ENCODE measurements at regions not wholly inside any gene's neighbourhood (a gene's known extent, or its start where the extent isn't known, plus 50 kb on each side); places are given as distances from the start of the nearest gene placed in this dataset.

- DNase-seq (ENCODE audit: low spot score) (no peak), FAIRE-seq (no peak), ATAC-seq (no peak)
- CTCF ChIA-PET (ENCODE audit: low intra/inter-chr PET ratio, low total read pairs), result no interaction called here
- no peak overlapping the region for H3K27ac ChIP-seq (ENCODE audit: extremely low read length, insufficient read depth, low read length)
- BruUV-seq (replicated peaks), result no TSS peak
- H3K36me3 ChIP-seq (replicated peaks in 1 of 2; ENCODE audit: control insufficient read depth in 1 of 2, insufficient read depth in 2 of 2, low read length in 2 of 2), result no peaks in the 10 kb centered on the region
- H2AFZ ChIP-seq (ENCODE audit: low read length), result no peak overlapping the region
- intact Hi-C loops (cut with micrococcal nuclease; ENCODE audit: unreplicated experiment), result no loop called here
- H3K4me1 ChIP-seq (ENCODE audit: insufficient read depth, low read length), result no peaks in the 10 kb centered on the region
- H3K9me3 ChIP-seq (ENCODE audit: low read length), result no peaks in the 10 kb centered on the region
- no peak overlapping the region for H3K4me2 ChIP-seq (ENCODE audit: low read depth, low read length)
- 37% methylated on average over 3 of the region's 3 CpGs for WGBS (ENCODE audit: low lambda C conversion rate)
- no peaks in the 10 kb centered on the region for H4K20me1 ChIP-seq (ENCODE audit: insufficient read depth, low read length)
- H3K27me3 ChIP-seq (ENCODE audit: control insufficient read depth in 1 of 2, insufficient read depth in 2 of 2, low read length in 2 of 2), result no peaks in the 10 kb centered on the region
- in situ Hi-C loops (cut with HindIII; ENCODE audit: extremely low pct_ligation_motif_present, low pct_unique_long_range_greater_than_20kb), result no loop called here
- H3K4me3 ChIP-seq (replicated peaks in 1 of 3; ENCODE audit: insufficient read depth in 1 of 3, low read depth in 2 of 3, low read length in 3 of 3), result no peak overlapping the region
- H3K79me2 ChIP-seq (ENCODE audit: insufficient read depth, low read length), result no peaks in the 10 kb centered on the region
- POLR2A ChIA-PET, result no interaction called here
- no peak overlapping the region for H3K9ac ChIP-seq (ENCODE audit: insufficient read depth, low read depth, low read length)
- TF ChIP-seq ZNF20 (CRISPR knock-in tag; IDR thresholded peaks at IDR 0.05) (no peak), NFKBIZ (CRISPR knock-in tag; IDR thresholded peaks at IDR 0.05) (no peak), HOXA3 (CRISPR knock-in tag; IDR thresholded peaks at IDR 0.05) (no peak), CREB3 (CRISPR knock-in tag; IDR thresholded peaks at IDR 0.05) (no peak), ZNF142 (CRISPR knock-in tag; IDR thresholded peaks at IDR 0.05) (no peak), TGIF2 (CRISPR knock-in tag; IDR thresholded peaks at IDR 0.05) (no peak), RNF2 (conservative IDR thresholded peaks at IDR 0.05; ENCODE audit: low read depth) (no peak), MTERF4 (CRISPR knock-in tag; IDR thresholded peaks at IDR 0.05) (no peak), HNF1B (CRISPR knock-in tag; IDR thresholded peaks at IDR 0.05) (no peak), ZNF773 (CRISPR knock-in tag; IDR thresholded peaks at IDR 0.05; ENCODE audit: borderline replicate concordance) (no peak), PCBP1 (IDR thresholded peaks at IDR 0.05; ENCODE audit: borderline replicate concordance, low read depth, low read length) (no peak), WIZ (CRISPR knock-in tag; IDR thresholded peaks at IDR 0.05) (no peak), THRA (CRISPR knock-in tag; IDR thresholded peaks at IDR 0.05; ENCODE audit: borderline replicate concordance) (no peak), ZNF317 (CRISPR knock-in tag; IDR thresholded peaks at IDR 0.05) (no peak), STAT5B (CRISPR knock-in tag; IDR thresholded peaks at IDR 0.05) (no peak)
These were observed 146.0 kb upstream of the STEAP4 start for GRCh38 chr7:88452646-88453045.
